ENCODE measurements at regions not wholly inside any gene's neighbourhood (a gene's known extent, or its start where the extent isn't known, plus 50 kb on each side); places are given as distances from the start of the nearest gene placed in this dataset.
"Not testable (repeated sequence)": the region's sequence is repeated elsewhere in the genome, so short reads cannot be mapped to it uniquely, and the experiment has no call there.

DNA sequence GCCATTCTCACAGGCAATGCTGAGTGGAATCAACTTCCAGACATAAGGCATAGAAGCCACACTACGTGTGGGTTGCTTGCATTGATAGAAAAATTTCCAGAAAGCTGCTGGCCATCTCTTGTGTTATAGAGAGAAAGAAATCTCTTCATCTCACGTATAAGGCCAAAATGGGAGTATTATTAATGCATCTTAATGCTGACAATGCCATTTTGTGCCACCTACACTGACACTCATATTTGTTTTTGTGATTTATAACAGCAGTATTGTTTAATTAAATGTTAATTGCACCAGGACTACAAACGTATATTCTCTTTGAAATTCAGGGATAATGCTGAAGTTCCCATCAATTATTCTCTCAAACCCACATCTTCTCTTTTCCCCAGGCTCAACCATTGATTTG lies 56.1 kb upstream of the TMEM132D start:
- DNase-seq, result no peak

DNA sequence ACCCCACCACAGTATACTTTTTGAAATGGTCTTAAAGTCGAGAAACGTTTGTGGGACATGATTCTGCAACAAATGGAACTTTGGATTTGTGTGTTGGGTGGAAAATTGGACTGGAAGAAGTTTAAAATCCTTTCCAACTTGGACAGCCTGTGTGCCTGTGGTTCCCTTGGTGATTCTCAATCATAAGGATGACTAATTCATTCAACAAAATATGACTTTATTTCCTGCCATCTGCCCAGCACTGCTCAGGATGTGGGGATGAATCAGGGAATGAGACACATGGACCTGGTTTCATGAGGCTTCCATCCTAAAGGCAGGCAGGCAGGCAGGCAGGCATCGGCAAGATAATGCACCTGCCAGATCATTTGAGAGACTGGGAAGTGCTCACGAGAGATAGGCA lies 57.3 kb upstream of the TMEM132D start:
- no peak for DNase-seq

DNA sequence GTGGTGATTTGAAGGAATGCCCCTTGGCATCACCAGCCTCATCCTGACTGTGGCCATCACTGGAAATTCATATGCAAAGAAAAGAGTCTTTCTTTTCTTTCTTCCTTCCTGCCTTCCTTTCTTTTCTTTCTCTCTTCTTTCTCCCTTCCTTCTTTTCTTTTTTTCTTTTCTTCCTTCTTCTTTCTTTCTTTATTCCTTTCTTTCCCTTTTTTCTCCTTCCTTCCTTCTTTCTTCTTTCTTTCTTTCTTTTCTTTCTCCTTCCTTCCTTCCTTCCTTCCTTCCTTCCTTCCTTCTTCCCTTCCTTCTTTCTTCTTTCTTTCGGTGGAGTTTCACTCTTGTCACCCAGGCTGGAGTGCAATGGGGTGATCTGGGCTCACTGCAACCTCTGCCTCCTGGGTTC lies 58.0 kb upstream of the TMEM132D start:
- DNase-seq, result no peak

DNA sequence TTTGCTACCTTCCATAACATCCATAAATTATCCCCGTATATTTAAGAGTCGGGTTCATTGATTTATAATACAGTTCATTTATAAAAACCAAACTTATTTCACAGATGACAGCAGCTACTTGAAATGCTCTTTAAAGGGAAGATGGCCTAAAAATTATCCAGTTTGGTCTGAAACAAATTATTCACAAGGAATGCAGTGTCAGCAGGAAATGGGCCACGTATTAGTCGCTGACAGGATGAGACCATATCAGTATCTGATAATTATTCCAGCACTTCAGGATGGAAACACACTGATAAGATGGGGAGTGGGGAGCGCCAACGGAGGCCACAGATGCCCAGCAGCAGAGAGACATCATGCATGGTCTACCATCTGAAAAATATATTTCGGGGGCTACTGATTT lies 60.5 kb upstream of the TMEM132D start:
- no peak for DNase-seq

DNA sequence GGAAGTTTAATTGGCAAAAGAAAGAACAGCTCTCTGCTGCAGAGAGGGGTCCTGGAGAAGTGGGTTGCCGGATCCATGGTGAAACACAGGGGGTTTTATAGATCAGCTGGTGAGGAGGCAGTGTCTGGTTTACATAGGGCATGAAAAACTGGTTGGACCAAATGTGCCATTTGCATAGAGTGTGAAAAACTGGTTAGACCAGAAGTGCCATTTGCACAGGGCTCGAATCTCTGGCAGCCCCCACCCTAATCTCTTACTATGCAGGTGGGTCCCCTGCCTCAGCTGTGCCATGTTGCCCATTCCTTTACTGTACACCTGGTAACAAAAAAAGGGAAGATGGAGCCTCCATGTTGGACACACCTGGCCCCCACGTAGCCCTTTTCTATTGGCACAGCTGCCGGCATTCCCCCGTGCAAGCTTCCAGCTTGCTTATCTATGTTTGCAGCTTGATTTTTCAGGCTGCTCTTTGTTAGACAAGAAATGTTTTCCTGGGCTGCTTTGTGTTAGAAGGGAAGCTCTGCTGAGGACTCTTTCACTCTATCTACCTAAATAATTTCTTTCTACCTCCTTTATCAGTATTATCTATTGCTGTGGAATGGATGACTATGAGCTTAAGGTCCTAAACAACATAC lies 61.1 kb upstream of the TMEM132D start:
- DNase-seq, result no peak

DNA sequence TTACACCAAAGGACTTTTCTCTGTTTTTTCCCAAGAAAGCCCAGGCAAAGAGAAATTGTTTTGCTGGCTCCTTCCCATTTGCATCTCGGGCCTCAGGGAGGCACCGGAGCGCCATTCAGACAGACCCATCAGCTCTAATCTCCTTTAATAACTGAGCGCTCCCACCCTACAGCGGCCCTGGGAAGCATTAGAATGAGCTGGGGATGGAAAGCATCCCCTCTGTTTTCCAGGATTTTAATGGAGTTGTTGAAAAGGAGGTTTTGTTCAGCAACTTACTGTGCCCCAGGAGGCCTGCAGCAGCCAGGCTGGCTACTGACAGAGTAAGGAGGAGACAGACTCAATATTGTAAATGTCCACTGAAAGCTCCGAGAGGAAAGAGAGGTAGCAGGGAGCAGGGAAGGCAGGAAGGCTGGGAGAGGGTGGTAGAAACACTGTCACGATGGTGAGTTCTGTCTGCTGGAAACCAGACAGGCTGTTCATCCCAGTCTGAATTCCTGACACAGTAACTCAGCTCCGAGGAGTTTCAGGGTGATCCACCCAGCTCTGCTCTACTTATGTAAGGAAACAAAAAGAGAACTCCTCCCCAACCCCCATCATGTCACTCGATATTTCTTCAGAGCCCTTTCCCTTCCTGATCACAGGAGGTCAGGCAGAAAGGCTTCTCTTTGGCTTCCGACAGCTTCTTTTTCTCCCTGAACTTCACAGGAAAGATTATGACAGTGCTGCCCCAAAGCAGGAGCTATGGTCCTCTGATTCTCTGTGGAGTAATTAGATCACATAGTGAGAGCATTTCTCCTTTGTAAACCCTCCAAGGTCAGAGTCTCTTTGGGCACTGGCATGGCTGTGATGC lies 62.5 kb upstream of the TMEM132D start:
- no peak for DNase-seq

DNA sequence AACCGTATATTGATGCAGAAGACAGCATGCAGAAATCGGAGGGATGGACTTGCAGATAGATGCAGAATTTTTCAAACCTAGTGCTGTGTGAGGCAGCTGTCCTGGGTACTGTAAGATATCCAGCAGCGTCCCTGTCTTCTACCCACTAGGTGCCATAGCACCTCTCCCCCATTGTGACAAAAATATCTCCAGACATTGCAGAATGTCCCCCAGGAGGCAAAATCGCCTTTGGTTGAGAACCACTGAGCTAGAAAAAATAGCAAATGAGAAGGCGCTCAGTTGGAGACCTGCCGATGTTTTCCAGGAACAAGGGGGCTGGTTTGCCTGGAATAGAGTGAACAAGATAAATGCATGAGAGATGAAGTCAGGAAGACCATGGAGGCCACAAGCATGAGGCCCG lies 67.9 kb upstream of the TMEM132D start:
- DNase-seq, result no peak

DNA sequence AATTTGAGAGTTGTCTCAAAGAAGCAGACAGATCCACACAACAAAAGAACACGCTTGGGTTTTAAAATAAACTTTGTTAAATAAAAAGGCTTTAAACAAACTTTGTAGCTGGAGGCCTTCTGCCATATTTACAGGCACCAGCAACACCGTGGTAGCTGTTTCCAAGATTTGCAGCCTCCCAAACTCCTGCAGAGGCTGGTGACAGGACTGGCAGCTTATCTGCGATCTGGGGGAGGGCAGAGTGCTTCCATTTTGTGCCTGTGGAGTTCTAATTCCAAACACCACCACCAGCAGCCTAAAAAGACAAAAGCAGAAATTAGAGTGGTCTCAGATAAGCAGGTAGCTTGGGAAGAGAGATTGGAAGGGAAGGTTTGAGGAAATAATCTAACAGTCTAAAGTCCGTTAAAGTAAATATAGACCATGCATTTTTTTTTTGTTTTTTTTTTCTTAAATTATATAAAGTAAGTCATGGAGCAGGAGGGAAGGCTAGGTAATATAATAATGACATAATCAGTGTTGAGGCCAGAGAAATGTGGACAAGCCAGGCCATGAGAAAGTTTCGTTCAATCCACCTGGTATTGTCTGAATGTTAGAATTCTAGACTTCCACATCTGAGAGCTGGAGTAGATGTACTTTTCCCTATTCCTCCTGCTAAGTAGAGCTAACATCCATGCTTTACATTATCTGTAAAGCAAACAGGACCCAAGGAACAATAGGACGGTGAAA lies 69.6 kb upstream of the TMEM132D start:
- no peak for DNase-seq

DNA sequence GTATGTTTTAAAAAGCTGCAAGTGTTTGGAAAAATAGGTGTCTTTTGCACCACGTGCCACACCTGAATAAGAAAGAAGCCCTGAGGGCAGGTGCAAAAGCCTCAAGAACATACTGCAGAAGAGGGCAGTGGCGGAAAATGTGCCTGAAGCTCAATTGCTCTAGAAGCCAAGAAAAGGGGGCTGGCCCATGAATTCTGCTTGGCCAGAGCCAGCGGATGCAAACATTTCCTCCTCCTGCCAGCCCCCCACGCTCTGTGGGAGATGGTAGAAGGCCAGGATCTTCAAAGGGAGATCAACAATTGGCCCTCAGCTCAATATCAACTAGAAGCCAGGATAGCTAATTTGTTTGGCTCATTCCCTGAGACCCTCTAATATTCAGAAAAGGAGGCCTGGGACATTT lies 80.3 kb upstream of the TMEM132D start:
- DNase-seq, result no peak

DNA sequence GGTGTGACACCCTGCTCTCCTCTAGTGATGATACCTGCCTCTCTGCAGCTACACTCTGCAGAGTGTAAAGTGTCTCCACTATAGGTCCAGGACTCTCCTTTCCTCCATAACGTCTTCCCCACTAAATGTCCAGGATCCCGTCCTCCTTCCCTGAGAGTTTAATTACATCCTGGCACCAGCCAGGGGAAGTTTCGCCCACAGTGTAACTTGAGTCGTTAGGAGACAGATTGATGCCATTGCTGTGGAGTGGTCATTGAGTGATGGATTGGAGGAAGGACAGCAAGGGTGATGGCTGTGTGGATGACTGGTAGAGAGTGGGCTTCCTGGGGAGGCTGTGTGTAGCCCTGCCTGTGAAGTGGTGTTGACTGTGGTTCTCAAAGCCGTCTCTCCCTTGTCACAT lies 84.0 kb upstream of the TMEM132D start:
- no peak for DNase-seq

DNA sequence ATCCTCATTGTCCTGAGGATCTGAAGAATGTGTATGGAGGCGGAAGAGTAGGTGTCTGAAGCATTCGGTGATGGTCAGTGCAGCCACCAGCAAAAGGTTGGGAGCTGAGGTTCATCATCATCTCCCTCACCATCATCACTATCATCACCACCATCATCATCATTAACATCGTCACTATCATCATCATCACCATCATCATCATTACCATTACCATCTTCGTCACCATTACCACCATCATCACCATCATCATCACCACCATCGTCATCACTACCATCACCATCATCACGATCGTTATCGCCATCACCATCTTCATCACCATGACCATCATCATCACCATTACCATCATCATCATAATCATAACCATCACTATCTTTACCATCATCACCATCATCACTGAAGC lies 90.8 kb upstream of the TMEM132D start:
- DNase-seq, result no peak

DNA sequence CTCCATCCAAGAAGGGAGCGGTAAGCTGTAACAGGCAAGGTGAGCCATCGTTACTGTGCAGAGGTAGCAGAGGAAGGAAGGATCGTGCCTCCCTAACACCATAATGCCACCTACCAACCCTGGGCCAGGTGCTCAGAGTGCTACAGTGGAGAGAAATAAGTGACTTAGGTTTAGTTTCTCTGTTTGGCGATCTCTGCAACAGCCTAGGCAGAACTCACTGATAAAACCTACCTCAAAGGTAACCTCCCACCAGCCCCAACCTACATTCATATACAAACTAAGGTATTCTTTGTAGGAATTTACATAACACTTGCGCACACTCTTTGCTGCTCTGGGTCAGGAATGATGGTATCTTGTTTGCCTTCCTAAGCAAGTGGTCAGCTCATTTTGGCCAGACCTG lies 93.4 kb upstream of the TMEM132D start:
- no peak for DNase-seq

DNA sequence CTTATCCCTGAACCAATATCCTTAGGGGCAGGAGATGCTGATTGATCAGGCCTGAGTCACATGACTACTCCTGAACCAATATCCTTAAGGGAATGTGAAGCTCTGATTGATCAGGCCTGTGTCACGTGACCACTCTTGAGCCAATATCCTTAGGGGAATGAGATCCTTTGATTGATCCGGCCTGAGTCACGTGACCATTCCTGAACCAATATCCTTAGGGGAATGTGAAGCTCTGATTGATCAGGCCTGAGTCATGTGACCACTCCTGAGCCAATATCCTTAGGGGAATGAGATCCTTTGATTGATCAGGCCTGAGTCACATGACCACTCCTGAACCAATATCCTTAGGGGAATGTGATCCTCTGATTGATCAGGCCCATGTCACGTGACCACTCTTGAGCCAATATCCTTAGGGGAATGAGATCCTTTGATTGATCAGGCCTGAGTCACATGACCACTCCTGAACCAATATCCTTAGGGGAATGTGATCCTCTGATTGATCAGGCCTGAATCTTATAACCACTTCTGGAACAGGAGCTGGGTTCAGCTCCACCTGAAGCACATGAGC lies 100.6 kb upstream of the TMEM132D start:
- not testable (repeated sequence) for DNase-seq

DNA sequence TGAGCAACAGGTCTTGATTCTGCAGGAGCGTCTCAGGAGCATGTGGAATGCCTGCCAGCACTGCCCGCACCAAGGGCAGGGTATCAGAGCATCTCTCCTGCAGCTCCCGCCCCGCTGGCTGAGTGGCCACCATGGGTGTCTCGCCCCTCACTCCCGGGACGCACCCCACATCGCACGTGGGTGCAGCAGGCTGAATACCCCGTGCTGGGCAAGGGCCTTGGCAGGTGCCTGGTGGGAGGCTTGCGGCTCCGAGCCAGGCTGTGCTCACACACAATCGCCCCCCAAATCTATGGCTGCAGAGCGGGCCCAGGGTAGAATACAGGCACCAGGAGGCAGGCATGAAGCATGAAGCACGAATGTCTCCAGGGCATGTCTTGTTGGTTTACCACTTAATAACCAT lies 103.9 kb upstream of the TMEM132D start:
- DNase-seq, result no peak

DNA sequence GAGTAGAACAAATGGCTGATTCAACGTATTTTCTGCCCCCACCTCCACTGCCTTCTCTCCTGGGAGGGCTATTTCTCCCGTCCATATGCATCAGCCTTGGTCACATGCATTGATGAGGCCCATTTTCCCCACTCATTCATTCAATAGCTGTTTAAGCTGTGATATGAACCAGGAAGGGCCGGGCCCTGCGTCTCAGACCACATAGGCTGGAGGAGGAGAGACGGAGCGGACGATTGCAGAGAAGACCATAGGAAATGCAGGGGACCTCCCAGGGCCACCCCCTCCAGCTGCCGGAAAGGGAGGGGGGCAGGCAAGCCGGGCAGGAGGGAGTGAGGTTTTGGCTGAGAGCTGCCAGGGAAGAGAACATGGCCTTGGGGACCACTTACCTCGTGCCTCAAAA lies 104.4 kb upstream of the TMEM132D start:
- no peak for DNase-seq

DNA sequence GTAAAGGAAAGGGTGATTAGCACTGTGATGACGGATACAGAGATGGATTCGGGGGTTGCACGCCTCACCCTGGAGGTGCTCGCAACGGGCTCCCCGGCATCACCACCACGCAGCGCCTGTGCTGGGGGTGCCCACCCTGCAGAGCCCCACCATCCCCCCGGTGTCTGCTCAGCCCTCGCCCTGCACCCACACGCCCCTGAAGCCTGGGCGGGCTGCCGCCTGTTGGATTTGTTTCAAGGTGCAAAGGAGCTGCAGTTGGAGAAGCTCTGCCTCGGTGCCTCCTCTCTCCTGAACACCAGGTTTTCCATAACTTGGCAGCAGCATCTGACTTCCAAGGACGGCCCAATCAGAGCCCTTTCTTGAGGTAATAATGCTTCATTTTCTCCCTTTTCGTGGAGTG lies 106.1 kb upstream of the TMEM132D start:
- DNase-seq, result no peak

DNA sequence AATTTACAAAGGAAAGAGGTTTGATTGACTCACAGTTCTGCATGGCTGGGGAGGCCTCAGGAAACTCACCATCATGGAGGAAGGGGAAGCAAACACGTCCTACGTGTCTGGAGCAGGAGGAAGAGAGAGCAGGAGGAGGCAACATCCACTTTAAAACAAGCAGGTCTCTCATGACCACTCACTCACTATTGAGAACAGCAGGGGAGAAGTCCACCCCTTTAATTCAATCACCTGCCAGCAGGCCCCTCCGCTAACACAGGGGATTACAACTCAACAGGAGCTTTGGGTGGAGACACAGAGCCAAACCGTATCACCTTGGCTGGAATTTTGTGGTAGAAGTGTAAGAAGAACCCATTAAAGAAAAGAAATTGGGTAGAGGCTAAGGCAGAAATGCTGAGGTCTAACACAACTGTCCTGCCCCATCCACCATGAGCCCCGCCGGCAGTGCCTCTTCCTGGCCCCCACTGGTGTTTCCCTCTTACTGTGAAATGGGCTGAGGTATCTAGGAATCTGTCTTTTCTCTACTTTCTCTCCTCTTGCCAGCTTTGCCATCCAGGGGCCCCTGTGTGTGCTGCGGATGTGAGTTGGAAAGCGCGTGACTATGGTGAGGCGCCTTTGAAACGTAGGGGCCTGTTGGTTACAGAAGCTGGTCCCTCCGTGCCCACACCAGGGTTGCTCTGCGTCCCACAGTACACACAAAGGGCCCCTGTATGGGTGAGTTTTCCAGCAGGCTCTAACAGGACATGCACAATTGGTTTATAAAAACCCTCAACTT lies 108.0 kb upstream of the TMEM132D start:
- no peak for DNase-seq

DNA sequence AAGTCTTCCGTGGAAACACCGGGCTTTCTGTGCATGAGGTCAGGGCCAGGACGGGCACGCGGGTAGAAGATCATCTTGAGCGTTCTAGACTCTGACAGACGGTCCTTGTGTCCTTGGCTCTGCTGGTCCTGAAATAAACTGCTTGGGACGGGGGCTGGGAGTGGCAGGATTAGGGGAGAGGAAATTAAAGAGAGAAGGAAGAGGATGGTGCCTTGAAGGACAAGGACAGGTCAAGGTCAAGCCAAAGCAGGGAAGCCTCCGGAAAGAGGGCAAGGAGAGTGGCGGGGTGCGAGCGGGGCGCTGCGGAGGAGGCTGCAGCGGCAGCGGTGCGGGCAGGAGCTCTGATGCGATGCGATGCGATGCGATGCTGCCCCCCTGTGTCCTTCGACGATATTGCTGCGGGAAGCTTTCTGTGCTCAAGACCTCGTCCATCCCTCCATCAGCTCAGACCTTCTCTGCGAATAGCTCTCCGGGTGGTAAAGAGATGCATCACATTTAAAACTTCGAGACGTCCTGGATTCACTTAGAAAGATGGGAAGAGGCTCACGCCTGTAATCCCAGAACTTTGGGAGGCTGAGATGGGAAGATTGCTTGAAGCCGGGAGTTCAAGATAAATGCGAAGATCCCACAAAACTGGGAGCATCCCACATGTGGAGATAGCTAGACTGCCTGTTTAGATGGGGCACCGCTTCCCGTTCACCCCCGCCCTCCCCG lies 110.1 kb upstream of the TMEM132D start:
- peak; percentile 58 for DNase-seq

DNA sequence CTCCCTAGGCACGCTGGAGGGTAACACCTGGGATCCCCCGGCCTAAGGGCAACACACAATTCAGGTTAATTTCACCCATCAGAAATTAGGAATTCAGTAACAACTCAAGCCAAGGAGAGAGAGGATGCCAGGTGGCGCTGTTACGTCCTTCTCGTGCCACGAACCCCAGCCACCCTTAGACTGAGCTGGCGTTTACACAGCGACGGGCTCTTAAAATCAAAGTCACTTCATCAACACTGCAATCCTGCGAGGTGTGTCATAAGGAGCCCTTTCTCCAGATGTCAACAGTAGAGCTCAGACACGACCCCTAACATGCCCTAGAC lies 110.6 kb upstream of the TMEM132D start:
- DNase-seq, result no peak

DNA sequence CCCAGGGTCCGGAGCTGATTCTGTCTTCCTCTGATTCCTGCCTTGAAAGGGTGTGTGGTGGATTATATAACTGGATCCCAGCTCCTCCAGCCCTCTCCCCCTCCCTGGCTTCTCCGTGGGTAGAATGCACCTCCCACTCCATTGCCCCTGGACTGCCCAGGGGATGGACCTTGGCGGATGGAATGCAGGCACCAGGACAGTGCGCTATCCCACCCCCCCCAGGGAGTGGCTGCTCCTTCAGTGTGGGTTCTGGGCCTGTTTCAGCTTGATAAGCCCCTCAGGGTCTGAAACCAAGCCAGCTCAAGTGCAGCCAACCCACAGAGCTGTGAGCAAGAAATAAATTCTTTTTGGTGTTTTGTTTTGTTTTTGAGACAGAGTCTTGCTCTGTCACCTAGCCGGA lies 112.4 kb upstream of the TMEM132D start:
- no peak for DNase-seq

DNA sequence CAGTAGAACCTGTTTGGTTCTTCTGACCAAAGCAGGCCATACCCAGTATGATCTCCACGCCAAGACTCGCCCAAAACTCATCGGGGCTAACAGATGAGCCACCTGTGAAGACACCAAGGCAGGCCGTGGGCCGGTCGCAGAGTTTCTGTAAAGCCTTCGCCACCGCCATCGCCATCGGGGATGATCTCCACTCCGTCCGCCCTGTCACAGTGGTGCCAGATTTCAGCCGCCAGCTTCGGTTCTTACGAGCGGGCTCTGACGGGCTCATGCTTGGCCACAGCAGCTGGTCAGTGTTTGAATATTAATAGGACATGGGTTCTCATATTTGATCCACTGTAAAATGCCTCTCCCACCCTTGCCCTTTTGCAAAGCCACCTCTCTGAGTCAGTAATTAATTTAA lies 113.2 kb upstream of the TMEM132D start:
- no peak for DNase-seq

Data from suppressor macrophage treated with lipopolysaccharide for 4 hours (primary cell).